H1 (cell line): ENCODE measurements at regions not wholly inside any gene's neighbourhood (a gene's known extent, or its start where the extent isn't known, plus 50 kb on each side); places are given as distances from the start of the nearest gene placed in this dataset.

ENCODE experiments used
- CTCF ChIP-seq, 3 experiments: IDR thresholded peaks; 1 replicate in 2 of 3; 2 replicates in 1 of 3; pipeline versions ENCODE4 v1.5.1 to v1.6.1; 2011; ENCODE audit warnings: low read length in 3 of 3, mild to moderate bottlenecking in 3 of 3, inconsistent platforms in 2 of 3, low read depth in 1 of 3, moderate library complexity in 1 of 3; ENCODE audit not compliant: insufficient read depth in 1 of 3; ENCODE audit errors: control extremely low read depth in 1 of 3
- GTF2F1 ChIP-seq: IDR thresholded peaks from 2 replicates; pipeline ENCODE4 v1.6.1; 2012; ENCODE audit warnings: low read depth, low read length, improper control_type of control experiment, borderline replicate concordance
- RAD21 ChIP-seq, 2 experiments: IDR thresholded peaks in 1 of 2; conservative IDR thresholded peaks in 1 of 2; 2 replicates each; pipeline ENCODE4 v1.6.1; 2011; ENCODE audit warnings: low read depth in 2 of 2, low read length in 2 of 2, improper control_type of control experiment in 1 of 2, inconsistent platforms in 1 of 2, mild to moderate bottlenecking in 1 of 2, moderate library complexity in 1 of 2
- RXRA ChIP-seq: IDR thresholded peaks from 2 replicates; pipeline ENCODE4 v1.6.1; 2011; ENCODE audit warnings: low read depth, mild to moderate bottlenecking, low read length, moderate library complexity; ENCODE audit not compliant: insufficient read depth

GRCh38 chrX:33447285-33447684, 235.9 kb upstream of the DMD start (continued):
- TF ChIP-seq CTCF (IDR thresholded peaks at IDR 0.05; ENCODE audit: control extremely low read depth in 1 of 3, insufficient read depth in 1 of 3, low read depth in 1 of 3, low read length in 3 of 3) (no peak), RAD21 (IDR thresholded peaks at IDR 0.05 in 1 of 2, conservative IDR thresholded peaks at IDR 0.05 in 1 of 2; ENCODE audit: low read depth in 2 of 2, low read length in 2 of 2) (no peak), GTF2F1 (no peak), RXRA (no peak)
